HG02623 (cell line): ENCODE measurements at regions not wholly inside any gene's neighbourhood (a gene's known extent, or its start where the extent isn't known, plus 50 kb on each side); places are given as distances from the start of the nearest gene placed in this dataset.
"Not testable (repeated sequence)": the region's sequence is repeated elsewhere in the genome, so short reads cannot be mapped to it uniquely, and the experiment has no call there.

ENCODE experiments used
- ATAC-seq: cut with Tn5 transposase; IDR thresholded peaks from one replicate; pipeline ENCODE4 v1.9.1; 2021; ENCODE audit warnings: moderate library complexity; ENCODE audit not compliant: unreplicated experiment

- ATAC-seq = no peak
These were observed 470.8 kb downstream of the NKX6-1 start for GRCh38 chr4:84028340-84028739.

DNA sequence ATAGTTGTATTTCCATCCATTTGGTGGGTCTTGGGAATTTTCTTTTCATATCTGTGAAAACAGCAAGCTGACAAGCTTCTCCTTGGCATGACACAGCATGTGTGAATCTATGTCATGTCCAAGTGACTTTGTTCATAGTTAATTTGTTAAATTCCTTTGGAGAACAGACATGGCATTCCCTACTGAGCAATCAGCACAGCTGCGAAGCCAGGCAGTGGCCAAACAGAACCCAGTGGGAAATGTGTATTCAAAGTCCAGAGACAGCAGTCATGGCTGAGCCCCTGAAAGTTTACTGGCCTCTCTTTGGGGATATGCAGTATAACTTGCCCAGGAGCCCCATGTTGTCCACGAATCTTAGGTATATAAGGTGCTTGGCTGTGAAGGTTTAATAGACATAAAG, 474.7 kb downstream of the NKX6-1 start:
- no peak for ATAC-seq

DNA sequence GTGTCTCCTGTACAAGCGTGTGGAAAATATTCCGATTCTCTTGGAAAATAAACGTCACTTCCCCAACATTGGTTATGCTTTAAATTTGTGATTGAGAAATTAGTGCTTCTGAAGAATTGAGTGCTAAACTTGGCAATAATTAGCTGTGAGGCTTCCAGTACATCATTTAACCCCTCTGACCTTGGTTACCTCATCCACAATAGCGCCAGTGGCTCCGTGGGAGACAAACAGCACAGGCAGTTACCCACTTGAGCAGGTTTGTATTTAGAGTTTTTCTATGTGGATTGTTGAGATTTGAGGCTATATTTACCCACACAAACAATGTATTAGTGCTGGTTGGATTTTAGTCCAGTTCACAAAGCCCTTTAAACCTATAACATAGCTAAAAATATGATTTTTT, 476.5 kb downstream of the NKX6-1 start:
- no peak for ATAC-seq

DNA sequence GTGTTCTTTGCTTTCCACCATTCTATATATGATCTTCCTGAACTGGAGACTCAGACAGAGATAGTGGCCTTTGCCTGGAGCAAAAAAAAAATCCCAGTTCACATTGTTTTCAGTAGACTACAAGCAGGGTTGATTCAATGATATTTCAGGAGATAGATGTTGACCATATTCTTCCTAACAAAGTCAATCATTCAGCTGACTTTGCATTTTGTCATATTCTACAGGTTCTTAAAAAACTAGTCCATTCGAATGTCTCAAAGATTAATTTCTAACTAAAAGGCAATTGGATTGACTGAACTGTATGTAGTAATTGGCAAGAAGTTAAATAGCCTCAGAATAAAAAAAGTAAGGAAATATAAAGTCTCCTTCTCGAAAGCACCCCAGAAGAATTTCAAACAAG, 479.5 kb downstream of the NKX6-1 start:
- no peak for ATAC-seq

GRCh38 chr4:84003046-84003445, 467.1 kb downstream of the GPAT3 start:
- no peak for ATAC-seq

GRCh38 chr4:84001876-84002569, 466.1 kb downstream of the GPAT3 start:
- no peak for ATAC-seq

DNA sequence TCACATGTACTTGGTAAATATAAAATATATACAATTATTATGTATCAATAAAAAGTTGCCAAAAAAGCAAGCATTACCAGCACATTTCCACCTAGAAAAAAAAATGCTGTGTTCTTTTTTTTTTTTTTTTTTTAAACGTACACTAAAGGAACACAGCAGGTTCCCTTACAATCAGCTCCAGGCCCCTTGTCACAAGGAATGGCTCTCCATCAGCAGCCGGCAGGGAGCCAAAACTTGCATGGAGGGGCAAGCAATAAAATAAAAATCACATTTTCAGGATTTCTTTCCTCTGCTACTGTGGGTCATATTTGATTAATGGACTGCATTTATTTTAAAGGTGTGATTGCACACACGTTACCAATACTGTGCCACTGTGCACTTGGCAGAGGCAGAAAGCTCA, 460.3 kb downstream of the GPAT3 start:
- ATAC-seq = no peak

GRCh38 chr4:83993774-83994173, 457.9 kb downstream of the GPAT3 start:
- no peak for ATAC-seq

- no peak for ATAC-seq
These were observed 453.9 kb downstream of the GPAT3 start for GRCh38 chr4:83989835-83990234.

GRCh38 chr4:83981156-83981555, 445.2 kb downstream of the GPAT3 start:
- ATAC-seq = no peak

DNA sequence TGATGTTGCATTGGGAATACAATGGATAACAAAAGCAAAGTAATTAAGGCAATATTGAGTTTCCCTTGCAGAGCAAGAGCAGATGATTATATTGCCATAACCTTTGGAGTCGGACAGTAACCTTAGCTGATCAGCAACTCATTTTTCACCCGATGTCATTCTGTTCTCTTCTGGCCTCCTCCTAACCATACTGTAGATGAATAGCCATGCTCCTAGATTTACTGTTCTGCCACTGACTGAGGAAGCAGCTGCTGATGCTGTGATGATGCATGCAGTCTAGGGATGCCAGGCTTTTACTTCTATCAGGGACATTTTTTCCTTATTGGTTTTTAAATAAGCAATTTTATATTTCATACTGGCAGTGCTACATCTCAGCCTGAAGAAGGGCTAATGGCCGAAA, 443.9 kb downstream of the GPAT3 start:
- ATAC-seq = no peak

DNA sequence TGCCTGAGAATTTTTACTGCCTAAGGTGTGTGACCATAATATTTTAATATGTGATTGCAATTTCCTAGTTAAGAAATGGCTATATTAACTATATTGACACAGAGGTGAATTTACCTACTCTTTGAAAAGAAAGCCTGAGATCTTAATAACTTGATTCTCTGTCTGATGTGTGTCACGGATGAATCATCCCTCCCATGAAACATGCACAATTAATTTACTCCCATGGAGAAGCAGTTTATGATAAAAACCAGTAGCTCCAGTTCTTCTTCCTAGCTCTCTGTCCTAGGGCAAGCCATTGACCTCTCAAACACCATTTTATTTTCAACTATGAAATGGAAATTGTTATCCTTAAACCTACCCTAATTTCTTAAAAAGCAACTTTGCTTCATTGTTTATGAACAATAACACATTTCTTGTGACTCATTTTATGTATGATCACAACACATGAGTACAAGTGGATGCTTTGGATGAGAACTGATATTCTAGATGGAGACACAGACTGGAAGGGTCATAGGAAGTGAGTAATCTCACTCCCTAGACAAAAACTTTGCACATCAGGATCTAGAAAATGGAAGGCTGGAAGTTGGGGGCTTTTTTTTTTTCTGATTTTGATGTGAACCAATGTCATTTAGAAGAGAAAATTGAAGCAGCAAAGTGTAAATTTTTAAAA, 438.3 kb downstream of the GPAT3 start:
- no peak for ATAC-seq

- no peak for ATAC-seq
These were observed 429.2 kb downstream of the GPAT3 start for GRCh38 chr4:83964996-83965541.

- ATAC-seq = no peak
These were observed 426.6 kb downstream of the GPAT3 start for GRCh38 chr4:83962492-83962891.

DNA sequence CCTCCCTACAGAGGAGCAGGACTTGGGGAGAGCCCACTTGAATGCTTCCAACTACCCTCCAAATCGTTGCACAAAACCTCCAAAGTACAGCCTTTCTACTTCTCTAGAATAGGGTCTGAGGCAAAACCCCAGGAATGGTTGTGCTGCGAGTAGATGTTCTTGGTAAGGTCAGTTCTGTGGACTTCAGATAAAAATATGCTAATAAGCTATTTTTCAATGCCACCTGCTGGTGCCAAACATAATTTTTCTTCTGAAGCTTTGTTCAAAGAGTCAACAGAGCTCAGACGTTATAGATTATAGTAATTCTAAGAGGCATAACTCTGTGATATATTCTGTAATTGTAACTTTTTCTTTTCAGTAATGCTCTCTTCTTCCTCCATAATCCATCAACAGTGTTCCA, 425.7 kb downstream of the GPAT3 start:
- no peak for ATAC-seq

DNA sequence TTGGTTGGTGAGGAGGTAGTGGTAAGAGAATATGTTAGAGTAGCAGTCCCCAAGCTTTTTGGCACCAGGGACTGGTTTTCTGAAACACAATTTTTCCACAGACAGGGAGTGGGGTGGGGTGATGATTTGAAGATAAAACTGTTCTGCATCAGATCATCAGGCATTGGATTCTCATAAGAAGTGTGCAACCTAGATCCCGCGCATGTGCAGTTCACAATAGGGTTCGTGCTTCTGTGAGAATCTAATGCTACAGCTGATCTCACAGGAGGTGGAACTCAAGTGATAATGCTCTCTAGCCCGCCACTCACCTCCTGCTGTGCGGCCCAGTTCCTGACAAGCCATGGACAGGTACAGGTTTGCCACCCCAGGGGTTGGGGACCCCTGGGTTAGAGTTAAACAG, 423.3 kb downstream of the GPAT3 start:
- ATAC-seq = no peak

DNA sequence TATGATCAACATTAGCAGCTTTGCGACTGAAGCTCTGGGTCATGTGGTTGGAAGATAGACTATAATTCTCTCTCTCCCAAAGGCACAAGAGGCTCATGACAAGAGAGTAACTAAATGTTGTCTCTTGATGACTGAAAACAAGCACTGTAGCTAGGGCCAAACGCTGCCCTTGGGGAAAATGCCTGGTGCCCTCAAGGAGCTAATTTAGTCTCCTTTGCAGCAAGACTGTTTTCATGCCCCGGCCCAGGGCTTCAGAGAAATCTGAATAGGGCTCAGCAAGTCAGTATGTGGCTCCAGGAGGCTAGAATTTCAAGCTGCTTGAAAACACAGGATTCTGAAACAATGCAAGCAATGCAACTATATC, 411.9 kb downstream of the GPAT3 start:
- ATAC-seq = no peak

DNA sequence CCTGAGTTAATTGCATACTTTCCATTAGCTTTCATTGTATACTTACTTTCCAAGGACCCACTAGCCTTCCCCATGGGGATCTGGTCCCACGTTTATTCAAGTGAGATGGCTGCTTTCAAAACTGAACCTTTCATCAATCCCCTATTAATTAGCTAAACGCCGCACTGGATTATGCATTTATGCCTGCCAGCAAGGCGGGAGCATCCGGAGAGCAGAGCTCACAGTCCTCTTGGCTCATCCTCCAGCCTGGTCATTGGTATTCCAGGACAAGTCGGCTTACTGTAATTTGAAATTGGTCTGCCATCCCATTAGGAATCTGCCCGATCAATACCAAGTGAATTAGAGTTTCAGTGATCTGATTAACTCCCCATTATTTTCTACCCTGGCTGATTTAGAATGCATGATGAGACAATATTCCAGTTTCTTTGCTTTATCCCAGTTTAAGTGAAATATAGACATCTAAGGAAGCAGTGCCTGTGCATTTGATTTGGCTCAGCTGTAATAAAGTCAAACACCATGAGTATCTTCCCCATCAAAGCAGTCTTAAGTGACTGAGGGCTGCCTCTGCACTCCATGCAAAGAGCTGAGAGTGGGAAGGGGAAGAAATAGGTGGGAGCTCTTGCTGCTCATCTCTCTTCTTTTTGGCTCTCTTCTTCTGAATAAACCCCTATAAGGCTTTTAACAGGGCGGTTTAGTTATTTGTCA, 411.4 kb downstream of the GPAT3 start:
- no peak for ATAC-seq

- ATAC-seq = not testable (repeated sequence)
These were observed 407.8 kb downstream of the GPAT3 start for GRCh38 chr4:83943691-83944090.

GRCh38 chr4:83932750-83933391, 397.0 kb downstream of the GPAT3 start:
- no peak for ATAC-seq

- no peak for ATAC-seq
These were observed 395.9 kb downstream of the GPAT3 start for GRCh38 chr4:83931659-83932438.
